ENCODE measurements at regions not wholly inside any gene's neighbourhood (a gene's known extent, or its start where the extent isn't known, plus 50 kb on each side); places are given as distances from the start of the nearest gene placed in this dataset.

- Histone ChIP-seq H3K36me3 (ENCODE audit: insufficient read depth, low read length) (no peaks in the 10 kb centered on the region), H3K4me3 (ENCODE audit: low read length in 2 of 2) (no peak overlapping the region), H3K27me3 (ENCODE audit: insufficient read depth, low read length) (no peaks in the 10 kb centered on the region), H3K4me1 (ENCODE audit: insufficient read depth, low read length) (no peaks in the 10 kb centered on the region), H3K9me3 (ENCODE audit: control insufficient read depth in 1 of 2, low read length in 2 of 2) (no peaks in the 10 kb centered on the region), H3K27ac (ENCODE audit: low read depth, low read length) (no peak overlapping the region)
- intact Hi-C loops (cut with micrococcal nuclease), result no loop called here
- Mint-ChIP-seq H3K4me1 (no peaks in the 10 kb centered on the region), H3K27me3 (peaks cover 7 to 13% of the 10 kb centered on the region in 2 donors), H3K27ac (no peak overlapping the region), H3K36me3 (peaks cover 0 to 3% of the 10 kb centered on the region in 2 donors), H3K4me3 (no peak overlapping the region), H3K9me3 (peaks cover 7 to 43% (median 32%) of the 10 kb centered on the region in 8 donors)
- POLR2A ChIA-PET (ENCODE audit: partially characterized antibody), result no interaction called here
- CTCF ChIA-PET (ENCODE audit: partially characterized antibody), result interaction anchor here (1.2 kb wide), 1 partner anchor 54 kb away, joined by 4 read pairs; no protein-coding TSS in a partner anchor
- no peak for DNase-seq
Observed at GRCh38 chr17:27701963-27702362, 71.0 kb downstream of the LGALS9 start.

Data from CD4-positive, alpha-beta memory T cell (primary cell).